ENCODE measurements at regions not wholly inside any gene's neighbourhood (a gene's known extent, or its start where the extent isn't known, plus 50 kb on each side); places are given as distances from the start of the nearest gene placed in this dataset.

- DNase-seq (ENCODE audit: unreplicated experiment): no peak
Measured at GRCh38 chr15:26097216-26097615, 234.1 kb upstream of the ATP10A start.

GRCh38 chr15:26096581-26096980, 233.5 kb upstream of the ATP10A start:
- Mint-ChIP-seq H3K27me3 (ENCODE audit: insufficient read depth, unreplicated experiment) (no peaks in the 10 kb centered on the region), H3K36me3 (ENCODE audit: insufficient read depth, unreplicated experiment) (no peaks in the 10 kb centered on the region), H3K27ac (ENCODE audit: low read depth, unreplicated experiment) (no peak overlapping the region), H3K4me3 (ENCODE audit: unreplicated experiment) (no peak overlapping the region), H3K9me3 (ENCODE audit: unreplicated experiment) (peaks cover 21% of the 10 kb centered on the region), H3K4me1 (ENCODE audit: insufficient read depth, unreplicated experiment) (no peaks in the 10 kb centered on the region)
- intact Hi-C loops (cut with micrococcal nuclease): no loop called here
- BruUV-seq (replicated peaks): no TSS peak
- DNase-seq (ENCODE audit: unreplicated experiment): no peak
- TF ChIP-seq CTCF (IDR thresholded peaks at IDR 0.05; ENCODE audit: unreplicated experiment): no peak
- ChIA-PET CTCF (no interaction called here), POLR2A (no interaction called here)

More at GRCh38 chr15:26097216-26097615, 234.1 kb upstream of the ATP10A start:
- no TSS peak for BruUV-seq (replicated peaks)
- Mint-ChIP-seq H3K36me3 (ENCODE audit: insufficient read depth, unreplicated experiment) (no peaks in the 10 kb centered on the region), H3K4me1 (ENCODE audit: insufficient read depth, unreplicated experiment) (no peaks in the 10 kb centered on the region), H3K9me3 (ENCODE audit: unreplicated experiment) (peaks cover 21% of the 10 kb centered on the region), H3K4me3 (ENCODE audit: unreplicated experiment) (no peak overlapping the region), H3K27ac (ENCODE audit: low read depth, unreplicated experiment) (no peak overlapping the region), H3K27me3 (ENCODE audit: insufficient read depth, unreplicated experiment) (no peaks in the 10 kb centered on the region)
- TF ChIP-seq CTCF (IDR thresholded peaks at IDR 0.05; ENCODE audit: unreplicated experiment): no peak
- intact Hi-C loops (cut with micrococcal nuclease): no loop called here
- ChIA-PET POLR2A (no interaction called here), CTCF (no interaction called here)

DNA sequence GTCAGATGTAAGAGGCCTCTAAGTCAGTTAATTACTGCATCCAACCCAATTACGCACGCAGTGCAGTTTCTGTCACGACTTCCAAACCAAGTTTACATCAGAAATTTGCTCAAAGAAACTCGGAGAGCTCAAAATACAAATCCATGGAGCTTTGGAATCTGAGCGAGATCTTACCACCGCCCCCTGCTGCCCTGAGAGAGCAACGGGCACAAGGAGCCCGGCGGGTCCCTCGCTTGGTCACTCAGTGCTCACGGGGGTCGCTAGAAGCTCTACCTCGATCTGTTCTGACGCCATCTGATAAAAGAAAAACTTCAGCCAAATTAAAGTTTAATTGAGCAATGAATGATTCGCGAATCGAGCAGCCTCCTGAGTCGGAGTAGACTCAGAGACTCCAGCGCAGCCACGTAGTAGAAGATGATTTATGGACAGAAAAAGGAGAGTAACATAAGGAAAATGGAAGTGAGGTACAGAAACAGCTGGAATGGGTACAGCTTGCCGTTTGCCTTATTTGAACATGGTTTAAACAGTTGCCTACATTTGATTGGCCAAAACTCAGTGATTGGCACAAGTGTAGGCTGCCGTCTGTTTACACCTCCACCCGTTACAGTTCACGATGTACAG, 232.7 kb upstream of the ATP10A start:
- CTCF ChIA-PET: interaction anchor here (0.6 kb wide), 2 partner anchors 10 to 129 kb away, joined by 3 to 4 read pairs; no protein-coding TSS in a partner anchor
- no peak for DNase-seq (ENCODE audit: unreplicated experiment)
- Mint-ChIP-seq H3K4me1 (ENCODE audit: insufficient read depth, unreplicated experiment) (no peaks in the 10 kb centered on the region), H3K4me3 (ENCODE audit: unreplicated experiment) (no peak overlapping the region), H3K36me3 (ENCODE audit: insufficient read depth, unreplicated experiment) (no peaks in the 10 kb centered on the region), H3K27ac (ENCODE audit: low read depth, unreplicated experiment) (no peak overlapping the region), H3K9me3 (ENCODE audit: unreplicated experiment) (peaks cover 14% of the 10 kb centered on the region), H3K27me3 (ENCODE audit: insufficient read depth, unreplicated experiment) (no peaks in the 10 kb centered on the region)
- intact Hi-C loops (cut with micrococcal nuclease): no loop called here
- POLR2A ChIA-PET: no interaction called here
- TF ChIP-seq CTCF (IDR thresholded peaks at IDR 0.05; ENCODE audit: unreplicated experiment): no peak
- BruUV-seq (replicated peaks): no TSS peak

- no TSS peak for BruUV-seq (replicated peaks)
Measured at GRCh38 chr15:26091184-26091583, 228.1 kb upstream of the ATP10A start.

More at GRCh38 chr15:26091184-26091583, 228.1 kb upstream of the ATP10A start:
- Mint-ChIP-seq H3K4me3 (ENCODE audit: unreplicated experiment) (no peak overlapping the region), H3K4me1 (ENCODE audit: insufficient read depth, unreplicated experiment) (peaks cover 9% of the 10 kb centered on the region), H3K27ac (ENCODE audit: low read depth, unreplicated experiment) (no peak overlapping the region), H3K27me3 (ENCODE audit: insufficient read depth, unreplicated experiment) (no peaks in the 10 kb centered on the region), H3K36me3 (ENCODE audit: insufficient read depth, unreplicated experiment) (no peaks in the 10 kb centered on the region), H3K9me3 (ENCODE audit: unreplicated experiment) (peaks cover 2% of the 10 kb centered on the region)
- TF ChIP-seq CTCF (IDR thresholded peaks at IDR 0.05; ENCODE audit: unreplicated experiment): no peak
- POLR2A ChIA-PET: interaction anchor here (1.8 kb wide), 1 partner anchor 8 kb away, joined by 4 read pairs; no protein-coding TSS in a partner anchor
- CTCF ChIA-PET: no interaction called here
- intact Hi-C loops (cut with micrococcal nuclease): no loop called here
- no peak for DNase-seq (ENCODE audit: unreplicated experiment)

Data from MCF 10A (cell line).